Epithelial cell of prostate (primary cell): ENCODE measurements at regions not wholly inside any gene's neighbourhood (a gene's known extent, or its start where the extent isn't known, plus 50 kb on each side); places are given as distances from the start of the nearest gene placed in this dataset.
"Not testable (repeated sequence)": the region's sequence is repeated elsewhere in the genome, so short reads cannot be mapped to it uniquely, and the experiment has no call there.

Experiments used
- DNase-seq: peaks from one replicate; pipeline ENCODE4 v3.0.0-alpha.2; 2011; ENCODE audit warnings: low read depth, low spot score
- H3K27ac ChIP-seq: fragments of 450-650 bp; 2 replicates; pipeline ENCODE4 v1.5.1; 2017; ENCODE audit warnings: mild to moderate bottlenecking

DNA sequence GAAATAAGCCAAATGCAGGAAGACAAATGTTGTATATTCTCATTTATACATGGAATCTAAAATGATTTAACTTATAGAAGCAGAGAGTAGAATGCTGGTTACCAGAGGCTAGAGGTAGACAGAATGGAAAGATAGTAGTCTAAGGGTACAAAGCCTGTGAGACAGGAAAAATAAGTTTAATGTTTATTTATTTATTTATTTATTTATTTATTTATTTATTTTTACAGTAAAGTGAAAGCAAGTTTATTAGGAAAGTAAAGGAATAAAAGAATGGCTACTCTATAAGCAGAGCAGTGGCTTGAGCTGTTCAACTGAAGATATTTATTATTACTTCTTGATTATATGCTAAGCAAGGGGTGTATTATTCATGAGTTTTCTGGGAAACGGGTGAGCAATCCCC lies 203.2 kb downstream of the LAS1L start:
- H3K27ac ChIP-seq, result no peak overlapping the region
- DNase-seq, result no peak

DNA sequence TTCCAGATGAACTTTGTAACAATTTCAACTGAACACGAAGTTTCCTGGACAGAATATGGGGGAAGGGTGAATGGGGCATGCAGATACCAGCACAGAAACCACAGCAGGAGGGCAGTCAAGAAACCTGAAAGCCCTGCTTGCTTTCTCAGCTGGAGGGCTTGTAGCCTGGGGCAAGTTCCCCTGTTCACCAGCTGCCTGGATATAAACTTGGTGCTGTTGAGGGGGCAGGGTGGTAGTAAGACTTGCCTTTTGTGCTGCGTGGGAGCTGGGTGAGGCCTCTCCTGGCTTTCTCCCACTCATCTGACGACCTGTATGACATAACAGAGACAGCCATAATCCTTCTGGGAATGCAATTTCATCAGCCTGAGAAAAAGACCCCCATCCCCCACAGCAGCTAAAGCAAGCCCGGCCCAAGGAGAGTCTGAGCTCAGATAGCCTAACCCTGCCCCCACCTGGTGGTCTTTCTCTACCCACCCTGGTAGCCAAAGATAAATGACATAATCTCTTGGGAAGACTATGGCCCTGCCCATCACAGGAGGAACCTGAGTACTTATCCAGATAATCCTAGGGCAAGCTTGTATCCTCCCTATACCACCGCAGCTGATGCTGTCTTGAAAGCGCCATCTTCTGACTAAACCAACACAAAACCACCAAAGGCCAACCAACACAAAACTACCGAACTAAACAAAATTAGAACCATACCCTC lies 234.3 kb downstream of the LAS1L start:
- H3K27ac ChIP-seq, result no peak overlapping the region
- DNase-seq, result no peak

DNA sequence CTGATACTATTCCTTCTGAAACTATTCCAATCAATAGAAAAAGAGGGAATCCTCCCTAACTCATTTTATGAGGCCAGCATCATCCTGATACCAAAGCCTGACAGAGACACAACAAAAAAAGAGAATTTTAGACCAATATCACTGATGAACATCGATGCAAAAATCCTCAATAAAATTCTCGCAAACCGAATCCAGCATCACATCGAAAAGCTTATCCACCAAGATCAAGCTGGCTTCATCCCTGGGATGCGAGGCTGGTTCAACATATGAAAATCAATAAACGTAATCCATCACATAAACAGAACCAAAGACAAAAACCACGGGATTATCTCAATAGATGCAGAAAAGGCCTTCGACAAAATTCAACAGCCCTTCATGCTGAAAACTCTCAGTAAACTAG lies 251.7 kb downstream of the LAS1L start:
- H3K27ac ChIP-seq, DNase-seq: not testable (repeated sequence)

DNA sequence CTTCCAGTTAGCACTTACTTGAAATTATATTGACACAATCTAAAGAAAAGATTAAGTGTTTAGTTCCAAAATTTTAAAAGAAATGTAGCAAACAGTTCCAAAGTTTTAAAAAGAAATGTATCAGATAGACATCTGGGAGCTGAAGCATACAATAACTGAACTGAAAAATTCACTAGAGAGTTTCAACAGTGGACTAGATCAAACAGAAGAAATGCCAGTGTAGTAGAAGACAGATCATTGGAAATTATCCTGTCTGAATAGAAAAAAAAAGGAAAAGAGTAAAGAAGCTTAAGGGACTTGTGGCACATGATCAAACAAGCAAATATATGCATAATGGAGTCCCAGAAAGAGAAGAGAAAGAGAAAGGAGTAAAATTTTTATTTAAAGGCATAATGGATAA lies 261.4 kb downstream of the LAS1L start:
- DNase-seq, result no peak
- H3K27ac ChIP-seq, result no peak overlapping the region

DNA sequence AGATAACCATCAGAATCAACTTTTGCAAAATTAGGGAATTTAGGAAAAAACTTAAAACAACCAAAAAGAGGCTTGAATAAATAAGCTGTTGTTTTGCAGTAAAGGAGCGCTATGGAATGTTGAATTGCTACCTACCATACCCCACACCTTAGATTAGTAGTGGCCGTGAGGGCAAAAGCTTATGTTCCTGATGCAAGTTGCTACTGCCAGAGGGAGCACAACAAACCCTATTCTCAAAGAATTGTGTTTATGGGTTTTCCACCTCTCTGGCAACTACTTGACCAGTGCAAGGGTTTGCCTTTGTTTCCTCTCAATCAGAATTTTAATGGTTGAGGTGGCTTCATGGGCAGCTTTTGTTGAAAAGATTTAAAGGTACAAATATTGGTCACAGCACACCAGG lies 268.1 kb downstream of the LAS1L start:
- DNase-seq, result no peak
- no peak overlapping the region for H3K27ac ChIP-seq

DNA sequence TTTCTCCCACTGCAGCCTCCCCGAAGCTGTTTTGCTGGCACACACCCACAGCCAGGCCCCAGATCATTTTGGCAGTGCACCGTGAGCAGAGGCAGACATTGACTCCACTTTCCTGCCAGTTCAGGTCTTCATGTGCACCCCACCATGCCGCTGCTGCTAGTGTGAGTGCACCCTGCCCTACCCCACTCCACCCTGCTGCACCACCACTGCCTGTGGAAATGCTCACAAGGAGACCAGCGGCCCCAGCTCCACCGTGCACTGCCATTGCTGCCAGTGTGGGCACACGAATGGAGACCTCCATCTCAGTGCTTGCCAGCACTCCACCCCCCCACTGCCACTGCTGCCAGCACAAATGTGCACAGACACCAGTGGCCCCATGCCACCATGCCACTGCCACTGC lies 277.6 kb upstream of the ZC4H2 start:
- no peak for DNase-seq

DNA sequence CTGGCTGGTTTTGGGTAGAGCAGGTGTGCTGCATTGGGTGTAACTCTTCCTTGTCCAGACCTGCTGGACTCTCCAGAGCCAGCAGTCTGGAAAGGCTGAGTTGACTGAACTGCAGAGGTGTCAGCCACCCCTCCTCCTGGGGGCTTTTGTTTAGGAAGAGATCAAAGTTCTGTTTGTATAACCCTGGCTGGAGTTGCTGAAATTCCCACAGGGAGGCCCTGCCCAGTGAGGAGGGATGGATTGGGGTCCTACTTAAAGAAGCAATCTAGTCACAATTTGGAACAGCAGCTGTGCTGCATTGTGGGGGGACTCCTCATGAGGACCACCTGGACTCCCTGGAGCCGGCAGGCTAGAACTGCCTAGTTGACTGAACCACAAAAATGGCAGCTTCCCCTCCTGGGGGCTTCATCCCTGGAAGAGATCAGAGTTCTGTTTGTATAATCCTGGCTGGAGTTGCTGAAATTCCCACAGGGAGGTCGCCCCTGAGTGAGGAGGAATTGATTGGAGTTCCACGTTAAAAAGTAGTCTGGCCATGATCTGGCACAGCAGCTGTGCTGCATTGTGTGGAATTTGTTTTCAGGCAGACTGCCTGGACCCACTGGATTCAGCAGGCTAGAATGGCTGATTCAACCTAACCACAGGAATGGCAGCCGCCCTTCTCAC lies 264.9 kb upstream of the ZC4H2 start:
- H3K27ac ChIP-seq, result no peak overlapping the region
- no peak for DNase-seq

More for the DNA sequence above, 277.6 kb upstream of the ZC4H2 start:
- H3K27ac ChIP-seq, result no peak overlapping the region

DNA sequence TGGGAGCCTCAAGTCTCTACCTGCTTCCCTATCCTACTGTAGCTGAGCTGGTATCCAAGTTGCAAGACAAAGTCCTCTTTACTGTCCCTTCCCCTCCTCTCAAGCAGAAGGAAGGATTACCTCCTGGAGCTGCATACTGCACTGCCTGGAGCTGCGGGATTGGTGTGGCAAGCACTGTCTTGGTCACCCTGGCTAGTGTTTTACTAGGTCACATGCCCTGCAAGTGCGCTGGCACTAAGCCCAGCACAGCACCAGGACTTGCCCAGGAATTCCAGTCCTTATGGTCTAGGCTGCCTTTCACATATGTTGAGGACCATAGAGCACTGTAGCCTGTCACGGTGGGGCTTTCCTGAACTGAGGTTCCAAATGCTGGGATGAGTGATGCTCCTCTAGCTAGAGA lies 227.3 kb upstream of the ZC4H2 start:
- no peak for DNase-seq

DNA sequence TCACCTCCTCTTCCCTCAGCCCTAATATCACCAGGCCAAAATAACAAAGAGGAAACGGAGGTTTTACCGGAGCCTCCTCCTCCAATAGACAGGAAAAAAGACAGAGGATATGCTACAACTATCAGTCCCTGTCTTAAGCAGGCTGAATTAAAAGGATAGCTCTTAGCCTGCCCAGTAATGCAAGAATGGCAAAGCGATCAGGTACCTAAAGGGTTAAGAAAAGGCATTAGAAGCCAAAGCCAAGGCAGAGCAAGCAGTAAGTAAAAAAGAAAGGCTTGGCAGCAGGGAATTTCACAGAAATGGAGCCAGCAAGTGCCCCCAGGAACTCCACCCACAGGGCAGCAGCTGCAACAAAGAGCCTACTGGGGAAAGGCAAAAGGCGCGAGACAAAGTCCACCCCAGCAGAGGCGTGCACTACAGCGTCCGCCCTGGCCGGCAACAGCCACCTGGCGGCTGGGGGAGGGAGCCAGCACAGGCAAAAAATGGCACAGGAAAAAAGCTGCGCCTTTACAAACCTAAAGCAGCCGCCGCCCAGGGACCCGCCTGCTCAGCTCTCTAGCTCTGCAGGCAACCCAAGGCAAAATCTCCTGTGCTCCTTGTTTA lies 220.6 kb upstream of the ZC4H2 start:
- DNase-seq, result no peak
- H3K27ac ChIP-seq, result no peak overlapping the region

More for the DNA sequence above, 227.3 kb upstream of the ZC4H2 start:
- H3K27ac ChIP-seq, result no peak overlapping the region

DNA sequence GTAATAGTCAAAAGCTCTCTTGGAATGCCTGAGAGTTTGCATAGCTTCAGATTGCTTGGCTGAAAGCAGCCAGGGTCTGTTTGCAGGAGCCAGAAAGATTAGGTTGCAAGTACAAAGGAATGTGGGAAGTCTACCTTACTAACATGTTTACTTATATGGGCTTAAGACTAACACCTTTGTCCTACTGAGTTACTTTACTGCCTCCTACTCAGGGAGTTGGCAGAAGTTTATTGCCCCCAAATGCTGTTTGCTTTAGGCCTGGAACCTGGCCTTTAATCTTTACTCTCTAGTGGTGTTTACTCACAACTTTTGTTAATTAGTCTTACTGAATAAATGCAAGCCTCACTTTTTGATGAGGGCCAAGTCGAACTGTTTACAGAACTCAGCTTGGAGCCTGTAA lies 219.4 kb upstream of the ZC4H2 start:
- H3K27ac ChIP-seq, result no peak overlapping the region
- no peak for DNase-seq

DNA sequence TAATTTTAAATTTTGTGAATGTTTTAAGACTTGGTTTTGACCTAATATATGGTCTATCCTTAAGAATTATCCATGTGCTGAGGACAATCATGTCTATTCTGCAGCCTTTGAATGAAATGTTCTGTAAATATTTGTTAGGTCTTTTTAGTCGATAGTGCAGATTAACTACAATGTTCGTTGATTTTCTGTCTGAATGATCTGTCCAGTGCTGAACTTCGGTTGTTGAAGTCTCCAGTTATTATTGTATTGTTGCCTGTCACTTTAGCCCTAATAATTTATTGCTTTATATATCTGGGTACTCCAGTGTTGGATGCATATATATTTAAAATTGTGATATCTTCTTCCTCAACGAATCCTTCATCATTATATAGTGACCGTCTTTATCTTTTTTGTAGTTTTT lies 218.3 kb upstream of the ZC4H2 start:
- DNase-seq, result no peak
- no peak overlapping the region for H3K27ac ChIP-seq

DNA sequence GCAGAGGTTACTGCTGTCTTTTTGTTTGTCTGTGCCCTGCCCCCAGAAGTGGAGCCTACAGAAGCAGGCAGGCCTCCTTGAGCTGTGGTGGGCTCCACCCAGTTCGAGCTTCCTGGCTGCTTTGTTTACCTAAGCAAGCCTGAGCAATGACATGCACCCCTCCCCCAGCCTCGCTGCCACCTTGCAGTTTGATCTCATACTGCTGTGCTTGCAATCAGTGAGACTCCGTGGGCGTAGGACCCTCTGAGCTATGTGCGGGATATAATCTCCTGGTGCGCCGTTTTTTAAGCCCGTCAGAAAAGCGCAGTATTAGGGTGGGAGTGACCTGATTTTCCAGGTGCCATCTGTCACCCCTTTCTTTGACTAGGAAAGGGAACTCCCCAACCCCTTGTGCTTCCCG lies 187.1 kb upstream of the ZC4H2 start:
- DNase-seq, H3K27ac ChIP-seq: not testable (repeated sequence)

DNA sequence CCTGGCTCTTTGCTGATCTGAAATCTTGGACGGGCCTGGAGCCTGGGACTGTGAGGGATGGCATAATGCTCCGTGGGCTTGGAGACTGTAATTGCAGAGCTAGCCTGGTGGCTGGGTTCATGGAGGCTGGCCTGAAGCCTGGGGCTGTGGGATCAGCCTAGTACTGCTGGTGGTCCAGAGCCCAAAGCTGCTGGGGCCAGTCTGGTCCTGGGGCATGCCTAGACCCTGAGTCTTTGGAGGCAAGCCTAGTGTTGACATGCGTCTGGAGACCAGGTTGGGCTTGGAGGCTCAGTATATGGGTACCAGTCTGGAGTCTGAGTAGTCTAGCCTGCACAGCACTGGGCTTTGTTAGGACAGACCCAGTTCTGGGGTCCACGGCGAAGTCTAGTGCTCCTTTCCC lies 172.0 kb upstream of the ZC4H2 start:
- DNase-seq, result no peak
- H3K27ac ChIP-seq, result no peak overlapping the region

DNA sequence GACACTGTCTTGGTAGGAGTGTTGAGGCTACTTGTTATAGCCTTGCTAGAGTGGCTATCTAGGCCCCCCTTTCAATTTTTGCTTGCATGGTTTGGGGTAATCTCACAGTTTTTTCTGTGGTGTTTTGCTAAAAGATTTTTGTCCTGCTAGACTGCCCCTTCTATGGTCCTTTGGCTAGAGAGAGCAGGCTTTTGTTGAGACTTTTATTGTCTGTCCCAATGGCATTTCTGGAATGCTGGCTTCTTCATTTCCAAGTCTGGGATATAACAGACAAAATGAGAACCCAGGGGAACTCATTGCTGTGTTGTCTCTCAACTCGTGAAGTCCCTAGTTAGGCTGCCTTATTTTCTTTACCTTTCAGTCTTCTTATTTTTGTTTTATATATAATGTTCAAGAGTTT lies 160.2 kb upstream of the ZC4H2 start:
- H3K27ac ChIP-seq, result no peak overlapping the region
- DNase-seq, result no peak

DNA sequence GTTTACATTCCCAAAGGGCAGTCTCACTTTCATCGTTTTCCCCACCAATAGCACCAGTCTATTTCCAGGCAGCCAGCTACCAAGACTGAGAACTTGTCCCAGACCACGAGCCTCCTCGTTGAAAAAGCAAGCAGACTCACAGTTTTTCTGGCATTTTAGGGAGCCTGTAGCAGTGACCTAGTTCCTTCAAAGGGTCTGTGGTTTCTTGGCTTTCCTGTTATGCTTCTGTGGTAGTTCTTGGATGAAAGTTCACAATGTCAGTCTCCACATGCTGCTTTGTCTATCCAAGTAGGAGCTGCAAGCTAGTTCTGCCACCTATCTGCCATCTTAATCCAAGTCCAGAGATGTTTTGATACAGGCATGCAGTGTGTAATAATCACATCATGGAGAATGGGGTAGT lies 151.6 kb upstream of the ZC4H2 start:
- H3K27ac ChIP-seq, result no peak overlapping the region
- no peak for DNase-seq

DNA sequence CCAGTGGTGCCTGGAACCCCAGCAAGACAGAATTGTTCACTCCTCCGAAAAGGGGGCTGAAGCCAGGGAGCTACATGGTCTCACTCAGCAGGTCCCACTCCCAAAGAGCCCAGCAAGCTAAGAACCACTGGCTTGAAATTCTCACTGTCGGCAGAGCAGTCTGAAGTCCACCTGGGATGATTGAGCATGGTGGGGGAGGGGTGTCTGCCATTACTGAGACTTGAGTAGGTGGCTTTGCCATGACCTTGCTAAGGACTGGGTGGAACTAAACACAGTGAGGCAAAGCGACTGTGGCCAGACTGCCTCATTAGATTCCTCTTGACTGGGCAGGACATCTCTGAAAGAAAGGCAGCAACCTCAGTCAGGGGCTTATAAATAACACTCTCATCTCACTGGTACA lies 122.6 kb upstream of the ZC4H2 start:
- no peak for DNase-seq
- no peak overlapping the region for H3K27ac ChIP-seq

DNA sequence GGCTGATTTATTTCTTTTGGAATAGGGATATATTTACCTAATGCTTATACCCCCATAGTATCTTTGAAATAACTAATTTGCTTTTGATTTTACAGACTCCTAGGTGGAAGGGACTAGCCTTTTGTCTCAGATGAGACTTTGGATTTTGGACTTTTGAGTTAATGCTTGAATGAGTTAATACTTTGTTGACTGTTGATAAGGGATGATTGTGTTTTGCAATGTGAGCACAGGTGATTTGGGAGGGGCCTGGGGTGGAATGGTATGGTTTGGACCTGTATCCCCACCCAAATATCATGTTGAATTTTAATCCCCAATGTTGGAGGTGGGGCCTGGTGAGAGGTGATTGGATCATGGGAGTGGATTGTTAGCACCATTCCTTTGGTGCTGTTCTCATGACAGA lies 117.4 kb upstream of the ZC4H2 start:
- DNase-seq, result no peak

DNA sequence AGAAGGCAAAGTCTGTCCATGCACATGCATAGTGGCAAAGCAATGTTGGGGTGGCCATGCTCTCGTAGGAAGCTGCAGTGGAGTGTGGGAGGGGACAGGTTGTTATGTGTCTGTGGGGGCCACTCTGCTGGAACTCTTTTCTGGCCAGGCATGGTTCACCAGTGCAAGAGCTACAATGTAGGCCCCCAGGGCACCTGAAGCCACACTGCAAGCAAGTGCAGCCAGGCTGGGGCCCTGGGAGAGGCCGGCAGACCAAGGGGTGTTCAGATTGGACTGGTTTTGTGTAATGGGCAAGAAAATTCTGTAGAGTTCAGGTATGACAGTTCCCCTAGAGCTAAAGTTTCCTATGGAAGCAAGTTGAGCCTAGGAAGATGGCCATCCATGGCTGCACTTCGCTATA lies 97.0 kb upstream of the ZC4H2 start:
- no peak for DNase-seq
- no peak overlapping the region for H3K27ac ChIP-seq

More for the DNA sequence above, 117.4 kb upstream of the ZC4H2 start:
- H3K27ac ChIP-seq, result no peak overlapping the region

DNA sequence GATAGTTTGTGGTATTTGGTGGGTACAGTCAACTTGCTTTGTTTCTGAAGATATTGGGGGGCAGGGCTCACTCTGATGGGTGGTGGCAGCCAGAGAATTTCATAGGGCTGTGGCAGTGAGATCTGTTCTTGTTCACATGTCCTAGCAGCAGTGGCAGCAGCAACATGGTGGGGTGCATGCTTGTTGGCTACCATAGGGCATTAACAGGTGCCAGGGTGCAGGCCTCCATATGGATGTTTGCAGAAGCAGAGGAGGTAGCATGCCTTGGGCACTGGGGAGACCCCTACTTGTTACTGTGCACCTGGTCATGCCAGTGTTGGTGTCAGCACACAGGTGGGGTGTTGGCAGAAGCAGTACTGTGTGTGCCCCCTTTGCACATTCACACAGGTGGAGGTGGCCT lies 96.3 kb upstream of the ZC4H2 start:
- no peak for DNase-seq
- no peak overlapping the region for H3K27ac ChIP-seq

DNA sequence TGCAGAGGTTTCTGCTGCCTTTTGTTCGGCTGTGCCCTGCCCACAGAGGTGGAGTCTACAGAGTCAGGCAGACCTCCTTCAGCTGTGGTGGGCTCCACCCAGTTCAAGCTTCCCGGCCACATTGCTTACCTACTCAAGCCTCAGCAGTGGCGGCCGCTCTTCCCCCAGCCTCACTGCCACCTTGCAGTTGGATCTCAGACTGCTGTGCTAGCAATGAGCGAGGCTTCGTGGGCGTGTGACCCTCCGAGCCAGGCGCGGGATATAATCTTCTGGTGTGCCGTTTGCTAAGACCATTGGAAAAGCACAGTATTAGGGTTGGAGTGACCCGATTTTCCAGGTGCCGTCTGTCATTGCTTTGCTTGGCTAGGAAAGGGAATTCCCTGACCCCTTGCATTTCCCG lies 82.4 kb upstream of the ZC4H2 start:
- H3K27ac ChIP-seq, DNase-seq: not testable (repeated sequence)

DNA sequence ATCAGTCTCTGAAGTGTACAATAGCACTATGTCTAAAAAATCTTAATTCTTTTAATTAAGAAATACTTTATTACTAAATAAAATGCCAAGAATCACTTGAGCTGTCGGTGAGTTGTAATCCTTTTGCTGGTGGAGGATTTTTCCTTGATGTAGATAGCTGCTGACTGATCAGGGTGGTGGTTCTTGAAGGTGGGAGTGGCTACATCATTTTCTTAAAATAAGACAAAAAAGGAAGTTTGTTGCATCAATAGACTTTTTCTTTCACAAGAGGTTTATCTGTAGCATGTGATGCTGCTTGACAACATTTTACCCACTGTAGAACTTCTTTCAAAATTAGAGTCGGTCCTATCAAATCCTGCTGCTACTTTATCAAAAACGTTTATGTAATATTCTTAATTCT lies 68.8 kb upstream of the ZC4H2 start:
- DNase-seq, result no peak
- no peak overlapping the region for H3K27ac ChIP-seq

DNA sequence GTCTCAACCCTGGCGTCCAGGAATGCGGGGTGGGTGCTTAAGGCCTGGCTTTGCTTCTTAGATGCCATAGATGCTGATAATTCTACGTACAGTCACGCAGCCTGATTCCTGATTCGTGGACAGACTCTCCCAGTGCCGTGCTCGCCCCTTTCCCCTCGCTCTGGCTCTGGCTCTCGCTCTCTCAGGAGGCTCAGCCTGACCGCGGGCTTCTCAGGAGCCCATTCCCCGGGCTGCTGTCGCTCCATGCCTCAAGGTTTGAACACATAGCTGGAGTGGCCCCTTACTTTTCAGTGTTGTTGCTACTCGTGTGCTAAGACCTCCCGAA lies 59.2 kb upstream of the ZC4H2 start:
- DNase-seq, result no peak

More for the DNA sequence above, 59.2 kb upstream of the ZC4H2 start:
- peak overlapping the region; percentile 27 for H3K27ac ChIP-seq
